Uterus (tissue), 2 donors: ENCODE measurements at regions not wholly inside any gene's neighbourhood (a gene's known extent, or its start where the extent isn't known, plus 50 kb on each side); places are given as distances from the start of the nearest gene placed in this dataset.

Experiments used
- CTCF ChIP-seq, 4 experiments: fragments of 200-600 bp in 2 of 4; fragments of 450-650 bp in 2 of 4; sonication (generic) in 2 of 4; IDR thresholded peaks; one replicate each; pipeline ENCODE4 v1.5.1; 2016 to 2019; ENCODE audit warnings: antibody characterized with exemption in 4 of 4, mild to moderate bottlenecking in 2 of 4, moderate library complexity in 1 of 4
- POLR2A ChIP-seq, 2 donors: fragments of 450-650 bp; IDR thresholded peaks; one replicate each; pipeline ENCODE4 v1.6.1; 2016; ENCODE audit warnings: antibody characterized with exemption in 2 of 2, mild to moderate bottlenecking in 1 of 2, moderate library complexity in 1 of 2

GRCh38 chr5:91670563-91670962, 287.4 kb upstream of the ARRDC3 start:
- no peak for TF ChIP-seq CTCF (IDR thresholded peaks at IDR 0.05)
- no peak for TF ChIP-seq POLR2A (IDR thresholded peaks at IDR 0.05)
